ENCODE measurements at regions not wholly inside any gene's neighbourhood (a gene's known extent, or its start where the extent isn't known, plus 50 kb on each side); places are given as distances from the start of the nearest gene placed in this dataset.
A peak's percentile ranks its signal among the peaks of the same experiment; 100 is the strongest.

DNA sequence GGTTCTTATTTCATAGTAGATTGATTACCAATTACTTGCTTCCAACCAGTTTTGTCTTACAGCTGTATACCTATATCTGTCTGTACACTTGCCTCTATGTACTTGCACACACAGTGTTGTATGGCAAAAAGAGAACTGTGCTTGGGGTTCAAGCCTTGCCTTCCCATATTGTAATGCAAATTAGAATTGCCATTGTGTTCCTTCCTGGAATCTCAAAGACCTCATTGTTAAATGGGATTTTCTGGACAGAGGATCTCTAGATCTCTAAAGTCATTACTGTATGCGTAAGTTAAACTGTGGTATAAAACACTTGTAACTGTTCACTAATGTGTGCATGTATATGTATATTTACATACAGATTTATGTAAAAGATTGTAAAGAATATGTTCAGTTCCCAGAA, 428.8 kb downstream of the CAAP1 start:
- Histone ChIP-seq H3K4me1 (ENCODE audit: control insufficient read depth in 5 of 5, insufficient read depth in 5 of 5, low read length in 5 of 5) (no peaks in the 10 kb centered on the region), H3K9me3 (ENCODE audit: control insufficient read depth in 4 of 4, insufficient read depth in 3 of 4, low read length in 3 of 4) (peaks cover 0 to 2% (median 0%) of the 10 kb centered on the region in 4 donors), H3K4me3 (no peak overlapping the region), H3K36me3 (ENCODE audit: control insufficient read depth in 4 of 4, insufficient read depth in 4 of 4, low read length in 4 of 4) (no peaks in the 10 kb centered on the region), H3K27ac (ENCODE audit: low read depth in 1 of 2, low read length in 1 of 2) (no peak overlapping the region), H3K9ac (ENCODE audit: insufficient read depth in 1 of 2, low read length in 2 of 2) (no peak overlapping the region), H3K27me3 (ENCODE audit: control insufficient read depth in 3 of 3, insufficient read depth in 3 of 3, low read length in 2 of 3) (no peaks in the 10 kb centered on the region)
- ATAC-seq (ENCODE audit: insufficient read depth, low FRiP score) (no peak), DNase-seq (no peak)
- WGBS, 2 donors, result 92 to 95% methylated on average over 1 of the region's 1 CpG
- TF ChIP-seq CTCF (IDR thresholded peaks at IDR 0.05; ENCODE audit: control extremely low read depth, extremely low read depth), result no peak

GRCh38 chr9:26462751-26463150, 429.9 kb downstream of the CAAP1 start:
- ATAC-seq (ENCODE audit: insufficient read depth, low FRiP score) (no peak), DNase-seq (no peak)
- Histone ChIP-seq H3K4me1 (ENCODE audit: control insufficient read depth in 5 of 5, insufficient read depth in 5 of 5, low read length in 5 of 5) (no peaks in the 10 kb centered on the region), H3K4me3 (no peak overlapping the region), H3K9ac (ENCODE audit: insufficient read depth in 1 of 2, low read length in 2 of 2) (no peak overlapping the region), H3K9me3 (ENCODE audit: control insufficient read depth in 4 of 4, insufficient read depth in 3 of 4, low read length in 3 of 4) (peaks cover 0 to 2% (median 0%) of the 10 kb centered on the region in 4 donors), H3K27me3 (ENCODE audit: control insufficient read depth in 3 of 3, insufficient read depth in 3 of 3, low read length in 2 of 3) (no peaks in the 10 kb centered on the region), H3K27ac (ENCODE audit: low read depth in 1 of 2, low read length in 1 of 2) (no peak overlapping the region), H3K36me3 (ENCODE audit: control insufficient read depth in 4 of 4, insufficient read depth in 4 of 4, low read length in 4 of 4) (no peaks in the 10 kb centered on the region)
- no peak for TF ChIP-seq CTCF (IDR thresholded peaks at IDR 0.05; ENCODE audit: control extremely low read depth, extremely low read depth)
- 66 to 82% methylated on average over 1 of the region's 1 CpG for WGBS, 2 donors

- Histone ChIP-seq H3K4me1 (ENCODE audit: control insufficient read depth in 5 of 5, insufficient read depth in 5 of 5, low read length in 5 of 5) (no peaks in the 10 kb centered on the region), H3K36me3 (ENCODE audit: control insufficient read depth in 4 of 4, insufficient read depth in 4 of 4, low read length in 4 of 4) (no peaks in the 10 kb centered on the region), H3K27me3 (ENCODE audit: control insufficient read depth in 3 of 3, insufficient read depth in 3 of 3, low read length in 2 of 3) (no peaks in the 10 kb centered on the region), H3K9ac (ENCODE audit: insufficient read depth in 1 of 2, low read length in 2 of 2) (no peak overlapping the region), H3K9me3 (ENCODE audit: control insufficient read depth in 4 of 4, insufficient read depth in 3 of 4, low read length in 3 of 4) (peaks cover 0 to 2% (median 0%) of the 10 kb centered on the region in 4 donors), H3K4me3 (no peak overlapping the region), H3K27ac (ENCODE audit: low read depth in 1 of 2, low read length in 1 of 2) (no peak overlapping the region)
- ATAC-seq (ENCODE audit: insufficient read depth, low FRiP score), result no peak
- WGBS, 2 donors, result 44 to 56% methylated on average over 1 of the region's 1 CpG
- TF ChIP-seq CTCF (IDR thresholded peaks at IDR 0.05; ENCODE audit: control extremely low read depth, extremely low read depth), result no peak
- DNase-seq, result peak in 2 of 3 donors; percentile 0 to 50
Observed at GRCh38 chr9:26462213-26462612, 430.4 kb downstream of the CAAP1 start.

DNA sequence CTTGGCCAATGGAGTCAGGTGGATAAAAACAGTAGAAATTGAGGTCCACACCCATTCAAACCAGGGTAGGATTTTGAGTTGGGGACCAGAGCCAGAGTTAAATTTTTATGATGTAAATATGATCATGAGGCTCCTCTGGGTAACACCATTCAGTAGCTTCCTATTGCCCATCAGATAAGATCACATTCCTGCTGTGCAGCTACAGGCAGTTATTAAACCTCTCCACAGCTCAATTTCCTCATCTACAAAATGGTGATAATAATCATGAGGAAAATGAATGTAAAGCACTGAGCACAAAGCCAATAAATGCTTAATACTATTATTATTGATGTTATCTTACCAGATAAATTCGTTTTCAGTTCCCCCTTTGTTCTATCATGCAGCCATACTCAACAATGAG, 432.0 kb downstream of the CAAP1 start:
- no peaks in the 10 kb centered on the region for H3K27me3 ChIP-seq (ENCODE audit: control insufficient read depth in 3 of 3, insufficient read depth in 3 of 3, low read length in 2 of 3)
- ATAC-seq (ENCODE audit: insufficient read depth, low FRiP score) (no peak), DNase-seq (no peak)
- no peak overlapping the region for H3K27ac ChIP-seq (ENCODE audit: low read depth in 1 of 2, low read length in 1 of 2)
- no peaks in the 10 kb centered on the region for H3K36me3 ChIP-seq (ENCODE audit: control insufficient read depth in 4 of 4, insufficient read depth in 4 of 4, low read length in 4 of 4)
- no peak overlapping the region for H3K4me3 ChIP-seq
- H3K9me3 ChIP-seq (ENCODE audit: control insufficient read depth in 4 of 4, insufficient read depth in 3 of 4, low read length in 3 of 4), result peaks cover 0 to 2% (median 0%) of the 10 kb centered on the region in 4 donors
- no peaks in the 10 kb centered on the region for H3K4me1 ChIP-seq (ENCODE audit: control insufficient read depth in 5 of 5, insufficient read depth in 5 of 5, low read length in 5 of 5)
- H3K9ac ChIP-seq (ENCODE audit: insufficient read depth in 1 of 2, low read length in 2 of 2), result no peak overlapping the region
- WGBS, 2 donors, result 25 to 46% methylated on average over 1 of the region's 1 CpG
- TF ChIP-seq CTCF (IDR thresholded peaks at IDR 0.05; ENCODE audit: control extremely low read depth, extremely low read depth), result no peak

All from lung (tissue), 11 donors.